HG02623 (cell line): ENCODE measurements at regions not wholly inside any gene's neighbourhood (a gene's known extent, or its start where the extent isn't known, plus 50 kb on each side); places are given as distances from the start of the nearest gene placed in this dataset.
"Not testable (repeated sequence)": the region's sequence is repeated elsewhere in the genome, so short reads cannot be mapped to it uniquely, and the experiment has no call there.

Experiments used
- ATAC-seq: cut with Tn5 transposase; IDR thresholded peaks from one replicate; pipeline ENCODE4 v1.9.1; 2021; ENCODE audit warnings: moderate library complexity; ENCODE audit not compliant: unreplicated experiment

- no peak for ATAC-seq
These were observed 1318.6 kb downstream of the TECRL start for GRCh38 chr4:63090641-63091040.

GRCh38 chr4:63085091-63085490, 1324.2 kb downstream of the TECRL start:
- no peak for ATAC-seq

GRCh38 chr4:63080934-63081333, 1328.3 kb downstream of the TECRL start:
- no peak for ATAC-seq

- ATAC-seq: no peak
These were observed 1345.5 kb downstream of the TECRL start for GRCh38 chr4:63063760-63064159.

GRCh38 chr4:63062891-63063290, 1346.4 kb downstream of the TECRL start:
- not testable (repeated sequence) for ATAC-seq

- no peak for ATAC-seq
These were observed 1359.5 kb downstream of the TECRL start for GRCh38 chr4:63049726-63050125.

GRCh38 chr4:63049278-63049677, 1360.0 kb downstream of the TECRL start:
- no peak for ATAC-seq

GRCh38 chr4:63036159-63036866, 1372.9 kb downstream of the TECRL start:
- no peak for ATAC-seq

GRCh38 chr4:63029380-63029779, 1379.9 kb downstream of the TECRL start:
- no peak for ATAC-seq

GRCh38 chr4:63020661-63021060, 1388.6 kb downstream of the TECRL start:
- no peak for ATAC-seq

GRCh38 chr4:63017300-63017699, 1392.0 kb downstream of the TECRL start:
- no peak for ATAC-seq

- ATAC-seq: no peak
These were observed 1438.4 kb downstream of the TECRL start for GRCh38 chr4:62970846-62971245.

GRCh38 chr4:62960415-62960814, 1448.8 kb downstream of the TECRL start:
- no peak for ATAC-seq

- ATAC-seq: no peak
These were observed 1455.5 kb downstream of the TECRL start for GRCh38 chr4:62953752-62954151.

- no peak for ATAC-seq
These were observed 1456.9 kb downstream of the TECRL start for GRCh38 chr4:62952366-62952765.

GRCh38 chr4:62948108-62948507, 1461.1 kb downstream of the TECRL start:
- ATAC-seq: no peak

- ATAC-seq: no peak
These were observed 1469.0 kb downstream of the TECRL start for GRCh38 chr4:62940229-62940628.

GRCh38 chr4:62930884-62931283, 1478.4 kb downstream of the TECRL start:
- ATAC-seq: no peak

GRCh38 chr4:62928483-62928882, 1480.8 kb downstream of the TECRL start:
- ATAC-seq: no peak

GRCh38 chr4:62927574-62927973, 1481.7 kb downstream of the TECRL start:
- ATAC-seq: no peak

GRCh38 chr4:62923783-62924182, 1485.5 kb downstream of the TECRL start:
- ATAC-seq: no peak

- ATAC-seq: no peak
These were observed 1491.6 kb downstream of the TECRL start for GRCh38 chr4:62917649-62918048.

GRCh38 chr4:62914758-62915157, 1494.5 kb downstream of the TECRL start:
- no peak for ATAC-seq
